IMR-90 (cell line): ENCODE measurements at regions not wholly inside any gene's neighbourhood (a gene's known extent, or its start where the extent isn't known, plus 50 kb on each side); places are given as distances from the start of the nearest gene placed in this dataset.

ENCODE experiments used
- ATAC-seq: fragments of 200-7000 bp; cut with Tn5 transposase; 2 replicates; pipeline ENCODE4 v1.9.1; 2020; ENCODE audit warnings: low read depth, mild to moderate bottlenecking, moderate library complexity
- BruUV-seq: library from RNA; stranded (reverse); fragments of 400-500 nt; replicated peaks from 2 replicates; lab custom pipeline; 2021; lab: Mats Ljungman, UMichigan
- CTCF ChIA-PET: fragments of 300-600 bp; formaldehyde crosslinking; extraction: SDS; loops from one replicate; lab custom pipeline; 2021; ENCODE audit warnings: antibody characterized with exemption; lab: Yijun Ruan, JAX
- POLR2A ChIA-PET: fragments of 300-600 bp; sonication (Branson Sonifier 250); formaldehyde crosslinking; loops from one replicate; lab custom pipeline; 2022; ENCODE audit warnings: antibody characterized with exemption; ENCODE audit not compliant: unreplicated experiment; lab: Charles Lee
- DNase-seq: peaks from one replicate; pipeline ENCODE4 v3.0.0; 2013
- H2AFZ ChIP-seq: replicated peaks from 2 replicates; pipeline ENCODE3; 2013; ENCODE audit warnings: low read length, mild to moderate bottlenecking; ENCODE audit not compliant: poor library complexity
- H2AK5ac ChIP-seq: 2 replicates; pipeline ENCODE4 v1.6.1; 2013; ENCODE audit warnings: low read depth, low read length, inconsistent platforms
- H2AK9ac ChIP-seq: replicated peaks from 2 replicates; pipeline ENCODE3; 2013; ENCODE audit warnings: mild to moderate bottlenecking, low read depth, low read length, moderate library complexity; ENCODE audit not compliant: poor library complexity
- H2BK120ac ChIP-seq: 2 replicates; pipeline ENCODE4 v1.6.1; 2013; ENCODE audit warnings: low read depth, low read length, inconsistent platforms
- H2BK15ac ChIP-seq: 3 replicates; pipeline ENCODE4 v1.6.1; 2013; ENCODE audit warnings: low read depth, low read length, inconsistent platforms
- H2BK20ac ChIP-seq: 2 replicates; pipeline ENCODE4 v1.6.1; 2013; ENCODE audit warnings: low read depth, mild to moderate bottlenecking, inconsistent platforms, low read length, moderate library complexity
- H2BK5ac ChIP-seq: 2 replicates; pipeline ENCODE4 v1.6.1; 2013; ENCODE audit warnings: mild to moderate bottlenecking, low read depth, low read length, inconsistent platforms; ENCODE audit not compliant: poor library complexity, severe bottlenecking
- H3K14ac ChIP-seq: replicated peaks from 2 replicates; pipeline ENCODE4 v1.6.1; 2013; ENCODE audit warnings: low read depth, low read length, inconsistent platforms
- H3K18ac ChIP-seq: 2 replicates; pipeline ENCODE4 v1.6.1; 2013; ENCODE audit warnings: low read depth, low read length, control low read depth
- H3K23ac ChIP-seq: 2 replicates; pipeline ENCODE4 v1.6.1; 2013; ENCODE audit warnings: low read depth, low read length, inconsistent platforms
- H3K27ac ChIP-seq: 2 replicates; pipeline ENCODE4 v1.5.1; 2013; ENCODE audit warnings: mild to moderate bottlenecking, control low read depth, low read length; ENCODE audit not compliant: insufficient read depth
- H3K27me3 ChIP-seq: 2 replicates; pipeline ENCODE4 v1.6.1; 2013; ENCODE audit warnings: low read length; ENCODE audit not compliant: control insufficient read depth, insufficient read depth
- H3K36me3 ChIP-seq: 2 replicates; pipeline ENCODE4 v1.6.1; 2013; ENCODE audit warnings: low read length, mixed read lengths; ENCODE audit not compliant: control insufficient read depth, insufficient read depth
- H3K4ac ChIP-seq: 2 replicates; pipeline ENCODE4 v1.6.1; 2013; ENCODE audit warnings: low read depth, low read length, inconsistent platforms
- H3K4me1 ChIP-seq: 2 replicates; pipeline ENCODE4 v1.6.1; 2013; ENCODE audit warnings: low read length, mixed read lengths; ENCODE audit not compliant: control insufficient read depth, insufficient read depth
- H3K4me2 ChIP-seq: 2 replicates; pipeline ENCODE4 v1.6.1; 2013; ENCODE audit warnings: low read depth, mild to moderate bottlenecking, control low read depth, low read length, moderate library complexity
- H3K4me3 ChIP-seq: 2 replicates; pipeline ENCODE4 v1.5.1; 2013; ENCODE audit warnings: low read depth, mild to moderate bottlenecking, control low read depth, low read length, moderate library complexity; ENCODE audit not compliant: insufficient read depth
- H3K56ac ChIP-seq: 2 replicates; pipeline ENCODE4 v1.6.1; 2013; ENCODE audit warnings: low read length, inconsistent platforms; ENCODE audit not compliant: insufficient read depth; ENCODE audit errors: extremely low read depth
- H3K79me1 ChIP-seq, 2 experiments: 2 replicates each; pipeline ENCODE4 v1.6.1; 2013; ENCODE audit warnings: low read length in 2 of 2, inconsistent platforms in 1 of 2, low read depth in 1 of 2
- H3K9ac ChIP-seq: 2 replicates; pipeline ENCODE4 v1.6.1; 2013; ENCODE audit warnings: low read depth, low read length, control low read depth
- H3K9me1 ChIP-seq: 2 replicates; pipeline ENCODE4 v1.6.1; 2013; ENCODE audit warnings: low read length, inconsistent platforms; ENCODE audit not compliant: insufficient read depth
- H3K9me3 ChIP-seq: 2 replicates; pipeline ENCODE4 v1.6.1; 2013; ENCODE audit warnings: low read length; ENCODE audit not compliant: control insufficient read depth, insufficient read depth
- H4K20me1 ChIP-seq: 2 replicates; pipeline ENCODE4 v1.6.1; 2013; ENCODE audit warnings: low read length, inconsistent platforms; ENCODE audit not compliant: insufficient read depth
- H4K5ac ChIP-seq: 2 replicates; pipeline ENCODE4 v1.6.1; 2013; ENCODE audit warnings: mild to moderate bottlenecking, low read depth, low read length, control low read depth
- H4K8ac ChIP-seq, 2 experiments: 2 replicates each; pipeline ENCODE4 v1.6.1; 2013; ENCODE audit warnings: low read depth in 2 of 2, low read length in 2 of 2, control low read depth in 1 of 2, inconsistent platforms in 1 of 2
- H4K91ac ChIP-seq: 2 replicates; pipeline ENCODE4 v1.6.1; 2013; ENCODE audit warnings: low read depth, low read length, inconsistent platforms; ENCODE audit not compliant: insufficient read depth
- BHLHE40 ChIP-seq: fragments of 150-350 bp; IDR thresholded peaks from 2 replicates; pipeline ENCODE4 v1.6.1; 2016; ENCODE audit warnings: mild to moderate bottlenecking, low read depth, low read length
- CEBPB ChIP-seq: IDR thresholded peaks from 2 replicates; pipeline ENCODE4 v1.6.1; 2012; ENCODE audit warnings: low read depth, low read length, improper control_type of control experiment
- CTCF ChIP-seq: conservative IDR thresholded peaks from 2 replicates; pipeline ENCODE4 v1.5.1; 2012; ENCODE audit warnings: mild to moderate bottlenecking, low read depth, low read length, improper control_type of control experiment
- ELK1 ChIP-seq: fragments of 150-350 bp; IDR thresholded peaks from 2 replicates; pipeline ENCODE4 v1.6.1; 2016; ENCODE audit warnings: low read depth, mild to moderate bottlenecking, low read length, moderate library complexity, borderline replicate concordance
- MAFK ChIP-seq: IDR thresholded peaks from 2 replicates; pipeline ENCODE4 v1.6.1; 2012; ENCODE audit warnings: low read depth, low read length, improper control_type of control experiment
- MAZ ChIP-seq: IDR thresholded peaks from 2 replicates; pipeline ENCODE4 v1.6.1; 2012; ENCODE audit warnings: low read depth, mild to moderate bottlenecking, low read length, improper control_type of control experiment, moderate library complexity, borderline replicate concordance
- RAD21 ChIP-seq: IDR thresholded peaks from 2 replicates; pipeline ENCODE4 v1.6.1; 2012; ENCODE audit warnings: low read length, improper control_type of control experiment
- RFX5 ChIP-seq: IDR thresholded peaks from 2 replicates; pipeline ENCODE4 v1.8.0; 2012; ENCODE audit warnings: low read depth, mild to moderate bottlenecking, low read length, moderate library complexity
- SMC3 ChIP-seq: fragments of 150-350 bp; IDR thresholded peaks from 2 replicates; pipeline ENCODE4 v1.6.1; 2016; ENCODE audit warnings: low read depth, mild to moderate bottlenecking, antibody characterized with exemption, low read length, moderate library complexity
- USF2 ChIP-seq: fragments of 150-350 bp; IDR thresholded peaks from 2 replicates; pipeline ENCODE4 v1.6.1; 2017; ENCODE audit warnings: mild to moderate bottlenecking, antibody characterized with exemption, low read length, low read depth
- WGBS, 2 experiments: methylation state at CpG; one replicate each; pipeline versions ENCODE4 v1.1.5 to v1.1.7; 2013; ENCODE audit warnings: missing lambda C conversion rate in 2 of 2; ENCODE audit not compliant: insufficient read length in 1 of 2; ENCODE audit errors: extremely low coverage in 2 of 2; 5-methylcytosine and 5-hydroxymethylcytosine counted together
- dilution Hi-C: fragments of 300-500 bp; cut with HindIII; formaldehyde crosslinking; loops from one replicate; pipeline ENCODE4 v1.14.3; 2018; ENCODE audit warnings: low sequenced_read_pairs; ENCODE audit not compliant: unreplicated experiment
- in situ Hi-C: fragments of 300-500 bp; cut with MboI; formaldehyde crosslinking; loops from 3 replicates; pipeline ENCODE4 v1.14.3; 2019; ENCODE audit warnings: low sequenced_read_pairs, inconsistent platforms, mixed read lengths
- intact Hi-C: fragments of 100-400 bp; cut with micrococcal nuclease; formaldehyde crosslinking; loops from 2 replicates; pipeline ENCODE4 v1.10.0; 2022

- H3K27ac ChIP-seq, result no peak overlapping the region
- BruUV-seq, result no TSS peak
- H4K5ac ChIP-seq, result no peak overlapping the region
- intact Hi-C loops (no loop called here), in situ Hi-C loops (no loop called here), dilution Hi-C loops (no loop called here)
- no peaks in the 10 kb centered on the region for H3K4me1 ChIP-seq
- no peak overlapping the region for H3K18ac ChIP-seq
- no peak overlapping the region for H3K9ac ChIP-seq
- no peaks in the 10 kb centered on the region for H3K79me1 ChIP-seq
- no peak overlapping the region for H2BK20ac ChIP-seq
- H3K9me1 ChIP-seq, result no peaks in the 10 kb centered on the region
- ChIA-PET CTCF (no interaction called here), POLR2A (no interaction called here)
- no peak overlapping the region for H2AK9ac ChIP-seq
- H2AFZ ChIP-seq, result no peak overlapping the region
- ATAC-seq, result no peak
- H2AK5ac ChIP-seq, result no peak overlapping the region
- no peak overlapping the region for H3K4ac ChIP-seq
- no peak for TF ChIP-seq RFX5
- no peak for TF ChIP-seq MAFK
- TF ChIP-seq CEBPB, result no peak
- TF ChIP-seq BHLHE40, result no peak
- TF ChIP-seq MAZ, result no peak
- no peak for TF ChIP-seq ELK1
- TF ChIP-seq SMC3, result no peak
- TF ChIP-seq USF2, result no peak
- no peak for TF ChIP-seq RAD21
- no peak for TF ChIP-seq CTCF
- H4K8ac ChIP-seq, result no peak overlapping the region
- WGBS, 2 experiments, result no CpG with 5 or more reads among the region's 4 CpGs
- peaks cover 2% of the 10 kb centered on the region; the same call in 1 of the 2 replicates for H3K27me3 ChIP-seq
- H3K36me3 ChIP-seq, result no peaks in the 10 kb centered on the region
- no peak overlapping the region for H2BK15ac ChIP-seq
- H4K91ac ChIP-seq, result no peak overlapping the region
- H3K9me3 ChIP-seq, result no peaks in the 10 kb centered on the region
- no peaks in the 10 kb centered on the region for H4K20me1 ChIP-seq
- DNase-seq, result no peak
- no peak overlapping the region for H3K23ac ChIP-seq
- H2BK5ac ChIP-seq, result no peak overlapping the region
- no peak overlapping the region for H2BK120ac ChIP-seq
- no peak overlapping the region for H3K56ac ChIP-seq
- no peak overlapping the region for H3K4me2 ChIP-seq
- H3K14ac ChIP-seq, result no peak overlapping the region
- H3K4me3 ChIP-seq, result no peak overlapping the region
These were observed 221.4 kb downstream of the TTC6 start for GRCh38 chr14:37816743-37817295.
